ENCODE measurements at regions not wholly inside any gene's neighbourhood (a gene's known extent, or its start where the extent isn't known, plus 50 kb on each side); places are given as distances from the start of the nearest gene placed in this dataset.

- no peak for TF ChIP-seq CTCF (IDR thresholded peaks at IDR 0.05)
- no peaks in the 10 kb centered on the region for H3K36me3 ChIP-seq
- no peak overlapping the region for H3K27ac ChIP-seq
- H3K4me3 ChIP-seq, result no peak overlapping the region
- no peaks in the 10 kb centered on the region for H3K4me1 ChIP-seq
- H3K9me3 ChIP-seq, result no peaks in the 10 kb centered on the region
- DNase-seq (ENCODE audit: low spot score), result no peak
- no peaks in the 10 kb centered on the region for H3K27me3 ChIP-seq
Measured at GRCh38 chr11:28581286-28582242, 473.4 kb downstream of the METTL15 start.

GRCh38 chr11:28571371-28571770 lies 463.2 kb downstream of the METTL15 start:
- no peak for TF ChIP-seq CTCF (IDR thresholded peaks at IDR 0.05)
- DNase-seq (ENCODE audit: low spot score), result no peak
- no peaks in the 10 kb centered on the region for H3K9me3 ChIP-seq
- H3K4me1 ChIP-seq, result peaks cover 0 to 5% of the 10 kb centered on the region in 2 donors
- H3K27me3 ChIP-seq, result no peaks in the 10 kb centered on the region
- H3K27ac ChIP-seq, result no peak overlapping the region
- H3K4me3 ChIP-seq, result no peak overlapping the region
- H3K36me3 ChIP-seq, result no peaks in the 10 kb centered on the region

GRCh38 chr11:28569106-28569505 lies 460.9 kb downstream of the METTL15 start:
- no peaks in the 10 kb centered on the region for H3K36me3 ChIP-seq
- H3K4me1 ChIP-seq, result peaks cover 0 to 5% of the 10 kb centered on the region in 2 donors
- H3K9me3 ChIP-seq, result no peaks in the 10 kb centered on the region
- no peak for DNase-seq (ENCODE audit: low spot score)
- no peak for TF ChIP-seq CTCF (IDR thresholded peaks at IDR 0.05)
- no peak overlapping the region for H3K27ac ChIP-seq
- H3K4me3 ChIP-seq, result no peak overlapping the region
- H3K27me3 ChIP-seq, result no peaks in the 10 kb centered on the region

GRCh38 chr11:28566339-28567089 lies 458.3 kb downstream of the METTL15 start:
- DNase-seq (ENCODE audit: low spot score), result peak; percentile 95

GRCh38 chr11:28559492-28559891 lies 451.3 kb downstream of the METTL15 start:
- no peak for DNase-seq (ENCODE audit: low spot score)
- H3K9me3 ChIP-seq, result no peaks in the 10 kb centered on the region
- TF ChIP-seq CTCF (IDR thresholded peaks at IDR 0.05), result no peak
- no peak overlapping the region for H3K27ac ChIP-seq
- no peak overlapping the region for H3K4me3 ChIP-seq
- no peaks in the 10 kb centered on the region for H3K4me1 ChIP-seq
- H3K27me3 ChIP-seq, result no peaks in the 10 kb centered on the region
- H3K36me3 ChIP-seq, result no peaks in the 10 kb centered on the region

More at GRCh38 chr11:28566339-28567089, 458.3 kb downstream of the METTL15 start:
- Histone ChIP-seq H3K4me3 (peak overlapping the region in 1 of 2 donors; percentile 28), H3K4me1 (peaks cover 0 to 5% of the 10 kb centered on the region in 2 donors), H3K27me3 (no peaks in the 10 kb centered on the region), H3K27ac (peak overlapping the region; percentile 51 to 65), H3K9me3 (no peaks in the 10 kb centered on the region), H3K36me3 (no peaks in the 10 kb centered on the region)
- TF ChIP-seq CTCF (IDR thresholded peaks at IDR 0.05), result no peak

All from right atrium auricular region (tissue), 2 donors.